HG02759 (cell line): ENCODE measurements at regions not wholly inside any gene's neighbourhood (a gene's known extent, or its start where the extent isn't known, plus 50 kb on each side); places are given as distances from the start of the nearest gene placed in this dataset.

Experiments
- ATAC-seq: cut with Tn5 transposase; IDR thresholded peaks from one replicate; pipeline ENCODE4 v1.9.1; 2021; ENCODE audit warnings: mild to moderate bottlenecking, moderate library complexity; ENCODE audit not compliant: unreplicated experiment

DNA sequence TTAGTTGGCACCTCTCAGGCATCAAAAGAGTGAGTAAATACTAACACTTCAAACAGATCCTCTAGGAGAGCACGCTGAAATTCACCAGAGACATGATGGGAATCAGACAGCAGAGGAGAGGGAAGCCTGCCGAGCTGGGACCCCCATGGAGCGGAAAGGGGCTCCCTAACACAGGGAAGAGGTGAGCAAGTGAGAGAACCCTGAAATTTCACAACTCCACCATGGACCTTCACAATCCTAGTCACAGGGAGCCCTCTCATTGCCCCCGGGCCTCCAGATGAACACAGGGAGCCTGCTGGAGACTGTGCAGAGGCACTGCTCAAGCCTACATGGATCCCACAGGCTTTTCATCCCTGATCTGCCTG, 59.2 kb upstream of the ANTXRL start:
- ATAC-seq = no peak

DNA sequence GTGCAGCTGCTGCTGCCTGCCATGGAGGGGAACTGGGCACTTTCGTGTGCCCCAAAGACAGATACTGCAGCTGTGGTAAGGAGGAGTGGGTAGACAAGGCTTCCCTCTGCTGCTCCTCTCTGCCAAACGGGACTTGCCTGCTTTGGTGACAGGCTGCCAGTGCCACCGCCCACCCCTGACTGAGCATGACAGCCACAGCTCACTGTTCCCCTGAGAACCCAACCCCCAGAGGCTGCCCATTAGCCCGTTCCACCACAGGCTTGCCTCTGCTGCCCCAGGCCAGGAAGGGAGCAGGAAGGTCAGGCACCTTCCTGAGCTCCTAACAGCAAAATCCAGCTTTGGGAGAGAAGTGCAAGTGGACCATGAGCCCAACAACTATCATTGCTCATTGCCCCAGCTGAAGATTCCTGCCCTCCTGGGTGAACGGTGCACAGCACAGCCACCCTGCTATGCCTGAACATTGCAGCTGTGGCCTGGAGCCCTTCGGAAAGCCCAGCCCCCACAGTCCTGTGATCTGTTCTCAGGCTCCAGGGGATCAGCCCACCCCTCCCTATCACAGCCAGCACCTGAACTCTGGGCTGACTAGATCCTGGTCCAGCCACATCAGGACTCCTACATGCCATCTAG, 58.7 kb upstream of the ANTXRL start:
- peak; percentile 25 for ATAC-seq

DNA sequence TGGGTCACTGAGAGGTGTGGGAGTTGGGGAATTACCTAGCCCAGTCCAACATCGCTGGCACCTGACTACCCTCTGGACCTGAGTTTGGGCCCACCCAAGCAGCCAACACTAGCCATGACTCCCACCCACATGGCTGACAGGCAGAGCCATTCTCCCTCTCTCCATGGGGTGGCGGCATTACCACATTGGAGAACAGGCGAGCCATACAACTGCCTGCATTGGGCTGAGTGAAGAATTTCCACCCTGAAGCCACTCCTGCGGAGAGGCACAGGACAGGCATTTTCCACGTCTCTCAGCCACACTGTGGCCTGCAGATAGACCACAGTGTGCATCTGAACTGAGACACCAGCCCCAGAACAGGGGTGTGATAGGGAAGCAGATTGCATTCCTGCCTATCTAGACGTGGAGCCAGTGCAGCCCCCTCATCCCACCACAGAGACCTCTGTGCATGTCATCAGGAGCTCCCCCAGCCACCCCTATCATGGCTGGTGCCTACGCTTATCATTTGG, 58.2 kb upstream of the ANTXRL start:
- peak; percentile 59 for ATAC-seq

DNA sequence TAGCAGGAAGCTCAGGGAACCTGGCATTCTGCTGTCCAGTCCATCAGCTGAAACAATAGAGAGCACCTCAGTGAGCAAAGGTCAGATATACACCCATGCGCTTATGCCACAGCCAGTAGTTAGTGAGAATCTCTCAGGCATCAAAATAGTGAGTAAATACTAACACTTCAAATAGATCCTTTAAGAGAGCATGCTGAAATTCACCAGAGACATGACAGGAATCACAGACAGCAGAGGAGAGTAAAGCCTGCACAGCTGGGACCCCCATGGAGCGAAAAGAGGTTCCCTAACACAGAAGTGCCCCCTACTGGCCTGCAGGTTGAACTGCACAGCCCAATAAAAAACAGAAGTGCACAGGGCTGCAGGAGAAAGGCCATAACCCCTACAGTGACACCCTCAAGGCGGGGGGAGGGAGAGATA, 57.6 kb upstream of the ANTXRL start:
- no peak for ATAC-seq

DNA sequence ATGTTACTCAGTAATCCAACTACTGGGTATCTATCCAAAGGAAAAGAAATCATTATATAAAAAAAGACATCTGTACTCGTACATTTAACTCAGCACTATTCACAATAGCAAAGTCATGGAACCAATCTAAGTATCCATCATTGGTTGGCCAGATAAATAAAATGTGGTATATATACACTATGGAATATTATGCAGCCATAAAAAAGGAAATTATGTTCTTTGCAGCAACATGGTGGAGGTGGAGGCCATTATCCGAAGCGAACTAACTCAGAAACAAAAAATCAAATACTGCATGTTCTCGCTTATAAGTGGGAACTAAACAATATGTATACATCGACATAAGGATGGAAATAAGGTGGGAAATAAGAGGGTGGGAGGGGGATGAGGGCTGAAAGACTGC, 56.2 kb upstream of the ANTXRL start:
- no peak for ATAC-seq

DNA sequence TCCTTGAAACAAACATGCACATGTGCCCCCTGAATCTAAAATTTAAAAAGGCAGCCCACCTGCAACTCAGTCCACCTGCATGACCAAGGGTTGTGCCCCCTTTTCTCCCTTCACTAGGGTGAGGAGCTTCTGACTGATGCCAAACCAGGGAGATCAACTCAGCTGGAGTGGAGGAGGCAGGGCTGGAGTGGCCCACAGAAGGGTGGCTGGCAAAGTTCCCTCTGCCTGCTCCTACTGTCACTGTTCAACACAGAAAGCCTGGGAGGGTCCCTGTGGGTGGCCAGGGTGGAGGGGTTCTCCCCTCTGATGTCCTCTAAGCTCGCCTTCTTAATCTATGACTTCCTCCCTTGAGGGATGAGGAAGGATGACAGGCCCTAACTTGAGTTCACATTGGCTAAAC, 55.7 kb upstream of the ANTXRL start:
- ATAC-seq = no peak

DNA sequence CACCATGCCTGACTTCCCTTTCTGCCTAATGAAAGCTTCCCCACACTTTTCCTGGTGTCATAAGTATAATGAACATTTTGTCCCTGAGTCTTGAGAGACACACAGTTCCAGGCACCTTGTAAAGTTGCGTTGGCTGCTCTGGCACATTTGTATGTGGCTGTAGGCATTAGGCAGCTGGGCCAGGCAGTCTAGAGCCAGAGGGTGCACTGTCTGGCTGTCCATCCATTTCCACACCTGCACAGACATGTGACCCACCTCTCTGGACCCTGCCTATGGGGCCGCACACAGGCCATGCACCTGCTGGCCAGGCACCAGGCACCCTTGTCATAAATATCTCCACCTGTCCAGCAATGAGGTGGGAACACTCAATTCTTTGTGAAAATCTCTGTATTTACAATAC, 54.7 kb upstream of the ANTXRL start:
- no peak for ATAC-seq

DNA sequence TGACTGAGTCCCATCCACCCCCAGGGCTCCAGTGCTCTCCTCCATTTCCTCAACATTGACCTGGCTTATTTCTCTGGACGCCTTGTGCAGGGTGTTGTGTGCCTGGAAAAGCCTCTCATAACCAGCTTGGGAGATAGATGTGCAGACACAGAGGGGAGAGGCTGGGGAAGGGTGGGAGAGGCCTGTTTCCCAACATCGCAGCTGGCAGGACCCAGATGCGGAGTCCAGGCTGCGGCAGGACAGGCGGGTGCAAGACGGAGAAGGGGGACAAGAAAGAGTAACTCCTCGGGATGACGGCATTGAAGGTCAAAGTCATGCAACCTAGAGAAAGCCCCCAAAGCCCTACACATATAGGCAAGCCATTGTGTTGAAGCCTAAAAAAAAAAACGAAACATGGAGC, 54.1 kb upstream of the ANTXRL start:
- ATAC-seq = no peak

DNA sequence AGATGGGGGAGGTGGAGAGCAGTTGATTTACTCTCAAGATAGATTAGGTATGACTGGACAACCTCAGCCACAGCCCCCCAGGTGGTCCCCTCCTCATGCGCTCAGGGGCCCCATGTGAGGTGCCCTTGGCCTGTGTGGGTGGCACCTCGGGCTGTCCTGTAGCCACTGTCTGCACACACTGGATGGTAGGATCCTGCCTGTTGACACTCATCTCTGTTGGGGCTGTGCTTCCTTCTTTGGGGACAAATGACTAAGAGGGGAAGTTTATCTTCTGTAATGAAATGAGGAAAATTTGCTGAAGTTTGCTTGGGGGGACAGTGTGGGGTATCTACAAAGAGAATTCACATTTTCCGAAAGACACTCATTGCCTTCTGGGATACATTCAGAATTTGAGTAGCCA, 53.6 kb upstream of the ANTXRL start:
- no peak for ATAC-seq

DNA sequence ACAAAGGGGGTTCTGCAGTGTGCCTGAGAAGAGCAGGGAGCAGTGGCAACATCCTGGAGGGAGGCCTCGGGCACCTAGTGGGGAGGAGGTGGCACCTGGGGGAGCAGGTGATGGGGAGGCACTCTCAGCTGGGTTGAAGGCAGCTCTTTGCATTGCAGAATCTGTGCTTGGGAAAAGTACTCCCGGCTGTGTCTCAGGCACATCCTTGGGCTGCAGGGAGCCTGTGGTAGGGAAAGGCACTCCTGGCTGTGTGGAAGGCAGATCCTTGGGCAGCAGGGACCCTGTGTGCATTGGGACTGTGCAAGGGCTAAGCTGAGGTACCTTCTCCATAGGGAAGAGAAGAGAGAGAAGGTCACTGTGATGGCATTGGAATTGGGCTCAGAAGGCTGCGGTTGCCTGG, 52.8 kb upstream of the ANTXRL start:
- no peak for ATAC-seq

DNA sequence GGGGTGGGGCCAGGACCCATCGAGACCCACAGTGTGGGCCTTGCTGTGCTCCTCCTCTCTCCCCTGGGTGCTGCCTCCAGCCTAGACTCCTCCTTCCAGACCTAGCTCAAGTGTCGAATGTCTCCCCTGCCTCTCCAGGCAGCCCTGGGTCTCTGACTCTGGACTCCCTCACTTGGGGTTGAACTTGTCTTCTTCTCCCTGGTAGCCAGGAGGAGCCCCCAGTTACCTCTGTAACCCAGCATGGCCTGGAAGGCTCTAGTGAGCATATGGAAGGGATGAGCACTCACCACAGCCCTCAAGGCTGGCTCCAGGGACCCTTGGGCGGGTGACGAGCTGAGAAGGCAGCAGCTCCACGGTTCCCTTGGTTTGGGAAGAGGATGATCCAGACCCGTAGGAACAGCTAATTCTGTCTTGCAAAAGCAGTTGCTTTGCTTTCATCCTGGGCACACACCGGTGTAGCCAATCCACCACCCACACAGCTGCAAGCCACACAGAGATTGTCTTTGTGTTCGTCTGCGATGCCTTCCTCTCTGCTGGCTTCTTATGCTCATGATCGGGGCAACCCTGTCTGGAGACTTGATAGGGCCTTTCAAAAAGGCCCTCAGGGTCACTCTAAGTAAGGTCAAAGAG, 52.3 kb upstream of the ANTXRL start:
- no peak for ATAC-seq

DNA sequence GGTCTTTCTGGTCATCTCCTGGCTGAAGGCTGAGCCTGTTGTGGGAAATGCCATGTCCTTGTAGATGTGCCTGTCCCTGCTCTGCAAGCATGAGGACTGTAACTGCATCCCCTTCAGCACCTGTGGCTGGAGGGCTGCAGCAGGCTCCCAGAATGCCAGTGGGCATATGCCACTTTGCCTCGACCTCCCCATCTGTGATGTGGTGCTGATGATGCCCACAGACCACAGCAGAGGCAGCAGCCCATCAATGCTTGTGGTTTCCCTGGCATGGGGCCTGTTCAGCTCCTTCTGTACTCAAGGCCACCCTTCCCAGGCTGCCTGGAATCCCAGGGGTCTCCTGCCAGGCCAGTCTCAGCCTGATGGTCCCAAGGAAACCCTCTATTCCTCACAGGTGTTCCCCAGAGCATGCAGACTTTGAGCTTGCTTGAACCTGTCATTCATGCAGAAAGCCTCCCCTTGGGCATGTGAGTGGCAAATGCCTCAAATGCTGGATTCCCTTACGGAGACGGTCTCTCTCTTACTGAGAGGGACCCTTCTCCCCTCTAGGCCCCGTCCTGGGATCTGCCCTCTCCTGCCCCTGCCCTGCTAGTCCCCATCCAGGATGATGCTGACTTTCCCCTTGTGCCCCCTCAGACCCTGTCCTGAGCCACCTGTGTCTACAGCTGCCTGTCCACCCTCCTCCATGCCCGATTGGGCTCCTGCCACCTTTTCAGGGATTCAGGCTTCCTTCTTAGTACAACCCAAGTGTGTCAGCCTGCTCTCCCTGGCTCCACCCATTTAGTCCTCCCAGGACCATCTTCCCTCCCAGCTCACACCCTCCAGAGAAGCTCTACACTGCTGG, 50.9 kb upstream of the ANTXRL start:
- ATAC-seq = no peak

DNA sequence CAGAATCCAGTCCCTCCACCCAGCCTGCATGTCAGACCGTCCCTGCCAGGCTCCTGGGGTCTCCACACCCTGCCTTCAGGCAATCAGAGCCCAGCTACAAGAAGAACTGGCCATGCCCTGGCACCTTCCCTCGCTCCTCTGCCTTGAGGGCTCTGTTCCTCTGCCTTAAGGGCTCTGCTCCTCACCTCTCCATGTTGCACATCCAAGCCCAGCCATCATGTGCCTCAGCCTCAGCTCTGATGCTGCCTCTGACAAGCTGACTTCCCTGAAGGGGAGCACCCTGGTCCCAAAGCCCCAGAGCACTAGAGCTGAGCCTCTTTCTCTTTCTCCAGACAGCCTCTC, 50.3 kb upstream of the ANTXRL start:
- ATAC-seq = no peak

DNA sequence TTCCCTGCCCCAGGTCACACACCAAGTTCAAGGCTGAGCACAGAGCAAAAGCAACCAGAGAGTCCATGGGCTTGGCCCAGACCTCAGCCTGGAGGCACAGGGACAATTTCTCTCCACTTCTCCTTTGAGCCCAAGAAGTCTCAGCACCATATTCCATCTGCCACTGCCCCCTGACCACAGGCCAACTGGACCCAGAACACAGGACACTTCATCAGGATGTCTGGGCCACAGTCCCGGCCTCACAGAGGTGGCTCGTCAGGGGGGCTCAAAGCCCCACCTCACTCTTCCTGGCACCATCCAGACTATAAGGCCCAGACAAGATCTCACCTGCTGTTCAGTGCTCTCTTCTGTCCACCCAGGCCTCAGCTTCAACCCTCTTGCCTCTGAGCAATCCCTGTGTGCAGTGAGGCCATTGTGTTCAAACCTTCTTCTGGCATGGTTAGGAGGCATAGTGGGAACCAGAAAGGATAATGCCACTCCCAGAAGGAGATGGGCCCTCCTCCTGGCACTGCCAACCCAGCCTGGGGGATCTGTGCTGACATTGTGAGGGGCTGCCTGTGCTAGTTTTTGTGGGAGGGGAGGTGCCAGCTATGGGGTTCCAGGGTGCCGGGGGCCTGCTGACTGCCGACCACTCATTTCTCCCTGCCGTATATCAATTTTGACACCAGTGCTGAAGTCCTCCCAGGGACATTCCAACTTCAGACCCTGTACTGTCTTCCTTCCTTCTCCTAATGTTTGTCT, 49.7 kb upstream of the ANTXRL start:
- no peak for ATAC-seq
